ENCODE measurements at regions not wholly inside any gene's neighbourhood (a gene's known extent, or its start where the extent isn't known, plus 50 kb on each side); places are given as distances from the start of the nearest gene placed in this dataset.

DNA sequence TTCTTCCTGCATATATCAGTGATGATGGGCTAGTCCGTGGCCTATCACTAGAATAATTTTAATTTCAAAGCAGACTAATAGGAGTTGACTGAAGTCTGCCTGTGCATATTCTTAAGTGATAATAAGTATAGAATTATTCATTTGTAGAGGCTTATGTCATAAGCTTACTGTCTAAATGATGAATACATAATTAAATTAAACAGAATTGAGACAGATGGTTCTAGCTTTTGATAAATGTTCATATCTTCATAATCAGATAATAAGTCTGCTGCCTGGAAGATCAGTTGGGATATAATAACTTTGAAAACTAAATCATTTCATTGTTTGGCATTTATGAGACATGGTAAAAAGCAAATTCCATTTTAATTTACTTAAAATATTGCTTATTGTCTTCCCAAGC is 1175.6 kb downstream of the TECRL start:
- no peak for ATAC-seq (ENCODE audit: low FRiP score in 2 of 2)
- H3K4me3 ChIP-seq, result no peak overlapping the region
- TF ChIP-seq EP300 (IDR thresholded peaks at IDR 0.05) (no peak), CTCF (IDR thresholded peaks at IDR 0.05) (no peak), POLR2A (IDR thresholded peaks at IDR 0.05) (no peak), POLR2AphosphoS5 (IDR thresholded peaks at IDR 0.05) (no peak)
- H3K27me3 ChIP-seq, result no peaks in the 10 kb centered on the region
- 63 to 73% methylated on average over 1 of the region's 1 CpG for WGBS, 2 donors
- H3K4me1 ChIP-seq, result no peaks in the 10 kb centered on the region
- DNase-seq, result no peak
- no peak overlapping the region for H3K27ac ChIP-seq
- H3K9me3 ChIP-seq, result no peaks in the 10 kb centered on the region
- H3K36me3 ChIP-seq, result no peaks in the 10 kb centered on the region

GRCh38 chr4:63232058-63232457 is 1177.2 kb downstream of the TECRL start:
- no peak overlapping the region for H3K4me3 ChIP-seq
- H3K4me1 ChIP-seq, result no peaks in the 10 kb centered on the region
- H3K9me3 ChIP-seq, result no peaks in the 10 kb centered on the region
- no peaks in the 10 kb centered on the region for H3K36me3 ChIP-seq
- H3K27me3 ChIP-seq, result no peaks in the 10 kb centered on the region
- DNase-seq (no peak), ATAC-seq (ENCODE audit: low FRiP score in 2 of 2) (no peak)
- no peak for TF ChIP-seq POLR2AphosphoS5 (IDR thresholded peaks at IDR 0.05)
- no peak for TF ChIP-seq POLR2A (IDR thresholded peaks at IDR 0.05)
- no peak for TF ChIP-seq CTCF (IDR thresholded peaks at IDR 0.05)
- TF ChIP-seq EP300 (IDR thresholded peaks at IDR 0.05), result no peak
- WGBS, 2 donors, result 59 to 72% methylated on average over 1 of the region's 1 CpG
- H3K27ac ChIP-seq, result no peak overlapping the region

DNA sequence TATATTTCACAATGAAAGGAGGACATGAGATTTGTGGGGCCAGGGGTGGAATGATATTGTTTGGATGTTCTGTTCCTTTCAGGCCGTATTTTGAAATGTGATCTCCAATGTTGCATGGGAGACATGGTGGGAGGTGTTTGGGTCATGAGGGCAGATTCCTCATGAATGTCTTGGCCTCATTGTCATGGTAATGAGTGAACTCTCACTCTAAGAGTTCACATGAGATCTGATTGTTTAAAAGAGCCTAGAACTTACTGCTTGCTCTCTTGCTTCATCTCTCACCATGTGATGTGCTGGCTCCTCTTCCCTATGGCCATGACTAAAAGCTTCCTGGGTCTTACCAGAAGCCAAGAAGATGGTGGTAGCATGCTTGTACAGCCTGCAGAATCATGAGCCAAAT is 1183.0 kb downstream of the TECRL start:
- 56 to 78% methylated on average over 1 of the region's 1 CpG for WGBS, 2 donors
- TF ChIP-seq CTCF (IDR thresholded peaks at IDR 0.05) (no peak), POLR2AphosphoS5 (IDR thresholded peaks at IDR 0.05) (no peak), POLR2A (IDR thresholded peaks at IDR 0.05) (no peak), EP300 (IDR thresholded peaks at IDR 0.05) (no peak)
- no peaks in the 10 kb centered on the region for H3K27me3 ChIP-seq
- H3K36me3 ChIP-seq, result no peaks in the 10 kb centered on the region
- H3K27ac ChIP-seq, result no peak overlapping the region
- H3K4me1 ChIP-seq, result no peaks in the 10 kb centered on the region
- peaks cover 0 to 6% (median 0%) of the 10 kb centered on the region in 4 donors for H3K9me3 ChIP-seq
- DNase-seq (no peak), ATAC-seq (ENCODE audit: low FRiP score in 2 of 2) (no peak)
- H3K4me3 ChIP-seq, result no peak overlapping the region

- WGBS, 2 donors, result 76 to 88% methylated on average over 3 of the region's 3 CpGs
- no peak for ATAC-seq (ENCODE audit: low FRiP score in 2 of 2)
- no peak overlapping the region for H3K27ac ChIP-seq
- H3K36me3 ChIP-seq, result no peaks in the 10 kb centered on the region
- peaks cover 0 to 6% (median 0%) of the 10 kb centered on the region in 4 donors for H3K9me3 ChIP-seq
- H3K4me1 ChIP-seq, result no peaks in the 10 kb centered on the region
- no peak for DNase-seq
- no peak overlapping the region for H3K4me3 ChIP-seq
- H3K27me3 ChIP-seq, result no peaks in the 10 kb centered on the region
- no peak for TF ChIP-seq CTCF (IDR thresholded peaks at IDR 0.05)
- TF ChIP-seq EP300 (IDR thresholded peaks at IDR 0.05), result no peak
- no peak for TF ChIP-seq POLR2A (IDR thresholded peaks at IDR 0.05)
- no peak for TF ChIP-seq POLR2AphosphoS5 (IDR thresholded peaks at IDR 0.05)
Measured at GRCh38 chr4:63222466-63222865, 1186.8 kb downstream of the TECRL start.

GRCh38 chr4:63221477-63221876 is 1187.8 kb downstream of the TECRL start:
- 90 to 98% methylated on average over 1 of the region's 1 CpG for WGBS, 2 donors
- no peaks in the 10 kb centered on the region for H3K27me3 ChIP-seq
- H3K9me3 ChIP-seq, result peaks cover 0 to 6% (median 0%) of the 10 kb centered on the region in 4 donors
- no peaks in the 10 kb centered on the region for H3K36me3 ChIP-seq
- TF ChIP-seq POLR2AphosphoS5 (IDR thresholded peaks at IDR 0.05) (no peak), POLR2A (IDR thresholded peaks at IDR 0.05) (no peak), EP300 (IDR thresholded peaks at IDR 0.05) (no peak), CTCF (IDR thresholded peaks at IDR 0.05) (no peak)
- DNase-seq, result no peak
- H3K4me1 ChIP-seq, result no peaks in the 10 kb centered on the region
- no peak for ATAC-seq (ENCODE audit: low FRiP score in 2 of 2)
- H3K27ac ChIP-seq, result no peak overlapping the region
- no peak overlapping the region for H3K4me3 ChIP-seq
